HEK293T (cell line): ENCODE measurements at regions not wholly inside any gene's neighbourhood (a gene's known extent, or its start where the extent isn't known, plus 50 kb on each side); places are given as distances from the start of the nearest gene placed in this dataset.

Experiments
- FOXA1 ChIP-seq: fragments of 450-650 bp; IDR thresholded peaks from 2 replicates; pipeline ENCODE4 v1.6.1; 2016; ENCODE audit warnings: mild to moderate bottlenecking
- FOXM1 ChIP-seq: fragments of 450-650 bp; IDR thresholded peaks from 2 replicates; pipeline ENCODE4 v1.6.1; 2017; ENCODE audit warnings: mild to moderate bottlenecking, borderline replicate concordance
- L3MBTL2 ChIP-seq: fragments of 450-650 bp; conservative IDR thresholded peaks from 2 replicates; pipeline ENCODE4 v1.6.1; 2016; ENCODE audit warnings: mild to moderate bottlenecking
- SP1 ChIP-seq: fragments of 450-650 bp; IDR thresholded peaks from 2 replicates; pipeline ENCODE4 v1.6.1; 2017
- SUZ12 ChIP-seq: fragments of 450-650 bp; IDR thresholded peaks from 2 replicates; pipeline ENCODE4 v1.6.1; 2016; ENCODE audit warnings: mild to moderate bottlenecking
- TARDBP ChIP-seq: fragments of 450-650 bp; IDR thresholded peaks from 2 replicates; pipeline ENCODE4 v1.6.1; 2016
- ZNF384 ChIP-seq: fragments of 450-650 bp; IDR thresholded peaks from 2 replicates; pipeline ENCODE4 v1.6.1; 2016

DNA sequence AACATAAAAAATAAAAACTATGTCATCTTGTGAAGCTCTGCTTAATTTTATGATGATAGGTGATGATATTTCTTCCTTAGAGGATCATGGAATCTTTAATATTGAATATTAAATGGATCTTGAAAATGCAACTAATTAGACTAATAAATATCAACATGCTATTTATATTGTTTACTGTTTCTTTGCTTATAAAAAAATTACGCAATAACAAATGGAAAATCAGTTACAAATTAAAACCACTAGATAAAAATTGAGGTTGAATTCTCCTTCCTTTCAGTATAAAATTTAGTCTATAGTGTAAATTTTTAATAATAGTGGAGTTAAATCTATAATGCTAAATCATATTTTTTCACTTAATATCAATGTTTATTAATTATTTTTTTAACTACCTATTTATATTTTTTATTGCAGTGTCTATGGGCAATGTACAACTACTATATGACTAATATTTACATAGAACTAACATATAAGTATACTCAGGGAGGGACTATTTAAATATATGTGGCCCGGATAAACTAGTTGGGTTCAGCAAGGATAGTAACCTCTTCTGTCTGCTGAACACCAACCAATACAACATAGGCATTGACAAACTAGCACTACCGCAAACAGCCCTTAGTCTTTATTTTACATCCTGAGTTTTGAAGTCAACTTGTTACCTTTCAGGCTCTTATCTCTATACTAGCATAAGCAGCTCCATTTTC is 628.0 kb downstream of the EFNB2 start:
- TF ChIP-seq FOXM1 (no peak), SP1 (no peak), SUZ12 (no peak), L3MBTL2 (no peak), TARDBP (no peak), ZNF384 (no peak), FOXA1 (no peak)
